Natural killer cell treated with Interleukin-12 subunit alpha and Interleukin-12 subunit beta and Interleukin-15 and Interleukin-18, amount 100 ng/mL, for 72 hours (primary cell): ENCODE measurements at regions not wholly inside any gene's neighbourhood (a gene's known extent, or its start where the extent isn't known, plus 50 kb on each side); places are given as distances from the start of the nearest gene placed in this dataset.
"Not testable (repeated sequence)": the region's sequence is repeated elsewhere in the genome, so short reads cannot be mapped to it uniquely, and the experiment has no call there.

Source experiments
- ATAC-seq, 2 donors: fragments of 150-1000 bp; cut with Tn5 transposase in 1 of 2; sonication (Bioruptor Pico), chemical (Tn5 transposase) in 1 of 2; 2 replicates each; pipeline ENCODE4 v1.10.0; 2021
- DNase-seq: peaks from one replicate; pipeline ENCODE4 v3.0.0; 2022; ENCODE audit warnings: low spot score
- H3K27ac Mint-ChIP-seq, 2 donors: 1 replicate in 1 of 2; 2 replicates in 1 of 2; pipeline ENCODE4 v1.8.0; 2022; ENCODE audit warnings: mixed read lengths in 2 of 2, mild to moderate bottlenecking in 1 of 2, moderate library complexity in 1 of 2
- H3K27me3 Mint-ChIP-seq, 2 donors: 1 replicate in 1 of 2; 2 replicates in 1 of 2; pipeline ENCODE4 v1.8.0; 2022; ENCODE audit warnings: mixed read lengths in 2 of 2
- H3K36me3 Mint-ChIP-seq: one replicate; pipeline ENCODE4 v1.8.0; 2022; ENCODE audit warnings: mixed read lengths
- H3K4me1 Mint-ChIP-seq, 2 donors: 1 replicate in 1 of 2; 2 replicates in 1 of 2; pipeline ENCODE4 v1.8.0; 2022; ENCODE audit warnings: low read depth in 2 of 2, mixed read lengths in 2 of 2, mild to moderate bottlenecking in 1 of 2
- H3K4me3 Mint-ChIP-seq: one replicate; pipeline ENCODE4 v1.8.0; 2022; ENCODE audit warnings: mixed read lengths
- H3K9me3 Mint-ChIP-seq: 2 replicates; pipeline ENCODE4 v1.8.0; 2022; ENCODE audit warnings: mixed read lengths

DNA sequence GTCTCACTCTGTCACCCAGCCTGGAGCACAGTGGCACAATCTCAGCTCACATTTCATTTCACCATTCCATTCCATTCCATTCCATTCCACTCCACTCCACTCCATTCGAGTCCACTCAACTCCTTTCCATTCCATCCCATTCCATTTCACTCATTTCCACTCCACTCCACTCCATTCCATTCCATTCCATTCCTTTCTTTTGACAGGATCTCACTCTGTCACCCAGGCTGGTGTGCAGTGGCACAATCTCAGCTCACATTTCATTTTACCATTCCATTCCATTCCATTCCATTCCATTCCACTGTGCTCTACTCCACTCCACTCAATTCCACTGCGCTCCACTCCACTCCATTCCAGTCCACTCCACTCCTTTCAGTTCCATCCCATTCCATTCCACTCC is 639.6 kb downstream of the TP53TG3F start:
- H3K4me3 Mint-ChIP-seq, H3K27me3 Mint-ChIP-seq, H3K27ac Mint-ChIP-seq, DNase-seq, H3K4me1 Mint-ChIP-seq: not testable (repeated sequence)
- H3K36me3 Mint-ChIP-seq, result peaks cover 53% of the 10 kb centered on the region
- ATAC-seq, result peak in 1 of 2 donors; percentile 41
- H3K9me3 Mint-ChIP-seq, result peaks cover 44% of the 10 kb centered on the region
